Globus pallidus (tissue), 1 donor: ENCODE measurements at regions not wholly inside any gene's neighbourhood (a gene's known extent, or its start where the extent isn't known, plus 50 kb on each side); places are given as distances from the start of the nearest gene placed in this dataset.
"Not testable (repeated sequence)": the region's sequence is repeated elsewhere in the genome, so short reads cannot be mapped to it uniquely, and the experiment has no call there.

Source experiments
- DNase-seq: peaks from one replicate; pipeline ENCODE4 v3.0.0-alpha.2; 2015; ENCODE audit warnings: low spot score

- DNase-seq = not testable (repeated sequence)
These were observed 836.8 kb downstream of the RAPGEF2 start for GRCh38 chr4:159939681-159940080.

GRCh38 chr4:159941076-159941475 lies 838.2 kb downstream of the RAPGEF2 start:
- no peak for DNase-seq

- DNase-seq = no peak
These were observed 841.6 kb downstream of the RAPGEF2 start for GRCh38 chr4:159944477-159944876.

GRCh38 chr4:159946983-159947615 lies 844.2 kb downstream of the RAPGEF2 start:
- DNase-seq = peak; percentile 34

DNA sequence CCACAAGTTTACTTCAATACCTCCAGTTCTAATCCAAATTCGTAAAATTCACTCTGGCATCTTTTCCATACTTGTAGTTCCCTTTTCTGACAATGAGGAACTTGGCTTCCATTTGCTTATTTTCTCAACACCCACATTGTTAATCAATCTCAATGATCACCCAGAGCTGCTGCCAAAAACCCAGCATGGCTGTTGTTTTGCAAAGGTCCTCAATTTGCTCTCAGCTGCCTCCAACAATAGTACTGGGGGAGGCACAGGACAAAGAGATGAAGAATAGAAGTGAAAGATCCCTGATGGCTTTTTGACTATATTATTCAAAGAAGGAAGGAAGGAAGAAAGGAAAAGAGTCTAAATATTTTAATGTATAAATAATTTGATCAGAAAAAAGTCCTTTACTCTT lies 847.8 kb downstream of the RAPGEF2 start:
- DNase-seq = no peak

DNA sequence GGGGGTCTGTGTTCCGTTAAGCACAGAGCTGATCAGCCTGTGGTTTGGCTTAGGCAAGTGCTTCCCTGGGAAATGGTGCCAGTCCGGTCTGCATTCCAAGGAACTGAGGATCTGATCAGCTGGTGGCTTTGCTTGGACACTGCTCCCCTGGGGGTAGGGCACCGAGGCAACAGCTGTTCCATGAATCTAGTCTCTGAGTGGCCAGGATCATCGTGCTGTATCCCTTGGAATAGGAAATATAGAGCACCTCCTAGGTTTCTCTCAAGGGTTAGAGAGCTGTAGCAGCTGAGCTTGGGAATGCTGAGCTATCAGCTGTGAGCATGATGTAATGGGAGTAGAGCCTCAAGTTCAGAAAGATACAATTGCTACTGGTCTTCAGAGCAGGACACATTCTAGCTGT lies 863.9 kb downstream of the RAPGEF2 start:
- DNase-seq = no peak

GRCh38 chr4:159976871-159977482 lies 874.1 kb downstream of the RAPGEF2 start:
- not testable (repeated sequence) for DNase-seq

- DNase-seq = no peak
These were observed 875.2 kb downstream of the RAPGEF2 start for GRCh38 chr4:159977907-159978617.

- no peak for DNase-seq
These were observed 876.5 kb downstream of the RAPGEF2 start for GRCh38 chr4:159979351-159979750.

- no peak for DNase-seq
These were observed 877.1 kb downstream of the RAPGEF2 start for GRCh38 chr4:159979953-159980352.

DNA sequence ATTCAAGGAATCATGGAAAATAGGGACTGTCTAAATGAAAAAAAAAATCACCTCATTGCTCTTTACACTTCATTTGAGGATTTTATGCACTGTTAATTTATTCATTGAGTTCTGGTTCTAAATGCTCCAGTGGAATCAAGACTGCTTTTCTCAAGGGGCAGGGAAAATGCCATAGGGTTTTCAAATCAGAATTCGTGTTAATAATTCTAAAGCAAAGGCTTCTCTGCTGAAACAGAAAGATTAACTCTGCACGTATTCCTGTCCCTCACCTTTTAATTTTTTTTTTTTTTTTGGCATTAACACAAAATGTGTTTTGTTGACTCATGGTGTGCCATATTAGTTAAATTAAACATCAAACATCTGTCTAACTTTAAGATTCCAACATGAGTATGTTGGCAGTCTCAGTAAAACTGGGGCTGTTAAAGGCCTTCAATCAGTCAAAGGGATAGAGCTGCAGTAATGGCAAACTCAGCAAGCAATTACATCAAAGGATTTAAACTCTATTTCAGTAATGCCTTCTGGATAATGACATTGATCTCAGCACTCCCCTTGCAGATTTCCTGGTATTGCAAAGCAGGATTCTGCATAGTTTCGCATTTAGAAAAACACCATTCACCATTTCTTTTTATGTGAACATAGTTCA lies 878.1 kb downstream of the RAPGEF2 start:
- DNase-seq = no peak

DNA sequence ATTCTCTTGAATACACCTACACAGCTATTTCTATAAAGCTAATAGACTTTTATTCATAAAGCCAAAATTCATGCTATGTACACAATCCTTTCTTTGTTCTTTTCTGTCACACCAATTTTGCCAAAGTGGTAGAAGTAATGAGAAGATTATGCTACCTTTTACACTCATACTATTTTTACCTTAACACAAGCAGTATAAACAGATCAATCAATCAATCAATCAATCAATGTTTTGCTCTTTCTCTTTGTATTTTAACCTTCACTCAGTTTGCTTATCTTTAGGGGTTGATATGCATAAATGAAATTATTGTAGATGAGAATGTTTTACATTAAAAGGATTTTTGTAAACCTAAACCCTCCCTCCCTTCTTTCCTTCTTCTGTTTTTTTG lies 878.6 kb downstream of the RAPGEF2 start:
- DNase-seq = no peak

DNA sequence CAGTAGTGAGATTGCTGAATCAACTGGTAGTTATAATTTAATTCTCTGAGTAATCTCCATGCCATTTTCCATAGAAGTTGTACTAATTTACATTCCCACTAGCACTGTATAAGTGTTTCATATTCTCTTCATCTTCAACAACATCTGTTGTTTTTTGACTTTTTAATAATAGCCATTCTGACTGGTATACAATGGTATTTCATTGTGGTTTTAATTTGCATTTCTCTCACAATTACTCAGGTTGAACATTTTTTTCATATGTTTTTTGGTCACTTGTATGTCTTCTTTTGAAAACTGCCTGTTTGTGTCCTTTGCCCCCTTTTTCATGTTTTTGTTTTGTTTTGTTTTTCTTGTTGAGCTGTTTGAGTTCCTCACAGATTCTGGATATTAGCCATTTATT lies 880.2 kb downstream of the RAPGEF2 start:
- no peak for DNase-seq

DNA sequence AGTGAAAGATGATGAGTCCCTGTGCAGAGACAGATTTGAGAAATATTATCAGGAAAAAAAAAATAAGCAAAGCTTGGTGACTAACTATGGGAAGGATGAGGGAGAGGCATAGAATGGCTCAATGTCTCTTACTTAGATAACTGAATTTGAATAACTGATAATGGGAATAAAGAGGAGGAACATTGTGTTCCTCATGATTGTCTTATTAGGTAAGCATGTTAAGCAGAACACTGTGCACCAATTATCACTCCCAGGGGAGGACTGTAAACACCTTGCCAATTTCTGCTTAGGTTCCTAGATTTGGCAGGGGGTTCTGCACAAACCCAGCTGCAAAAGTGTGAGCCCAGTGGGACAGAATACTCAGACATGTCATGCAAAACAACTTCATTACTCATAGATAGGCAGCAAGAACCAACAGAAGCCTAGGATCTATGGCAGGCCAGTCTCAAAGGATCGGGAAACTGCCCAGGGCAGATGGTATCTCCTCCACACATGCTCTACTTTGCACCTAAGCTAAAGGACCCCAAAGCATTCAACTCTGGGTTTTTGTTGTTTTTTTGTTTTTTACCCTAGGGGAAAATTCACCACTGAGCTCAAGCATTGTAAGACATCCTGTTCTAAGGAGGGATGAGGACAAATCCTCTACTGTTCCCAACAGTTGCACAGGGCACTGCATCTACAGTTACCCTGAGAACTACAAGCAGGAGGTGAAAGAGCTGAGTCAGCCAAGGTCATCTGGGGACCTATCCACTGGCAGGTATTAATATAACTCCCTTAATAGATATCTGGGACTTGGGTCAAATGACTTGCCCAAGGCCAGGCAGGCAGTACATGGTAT lies 907.0 kb downstream of the RAPGEF2 start:
- DNase-seq = no peak

DNA sequence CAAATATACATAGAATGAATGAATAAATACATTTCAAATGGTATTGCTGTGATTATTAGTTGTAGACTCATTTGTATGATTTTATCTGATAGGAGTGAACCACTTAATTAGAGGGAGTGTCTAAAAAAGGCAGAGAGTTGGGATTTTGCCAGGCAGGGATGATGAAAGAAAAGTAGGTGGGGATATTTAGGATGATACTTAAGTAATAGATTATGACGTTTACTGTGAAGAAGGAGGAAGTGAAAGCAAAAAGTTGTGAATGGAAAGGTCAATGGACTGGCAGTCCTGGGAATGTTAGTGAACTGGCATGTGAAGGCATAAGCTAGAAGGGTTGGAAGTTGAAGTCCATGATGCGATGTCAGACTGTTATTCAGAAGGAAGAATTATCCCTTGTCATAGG lies 917.1 kb downstream of the RAPGEF2 start:
- no peak for DNase-seq

DNA sequence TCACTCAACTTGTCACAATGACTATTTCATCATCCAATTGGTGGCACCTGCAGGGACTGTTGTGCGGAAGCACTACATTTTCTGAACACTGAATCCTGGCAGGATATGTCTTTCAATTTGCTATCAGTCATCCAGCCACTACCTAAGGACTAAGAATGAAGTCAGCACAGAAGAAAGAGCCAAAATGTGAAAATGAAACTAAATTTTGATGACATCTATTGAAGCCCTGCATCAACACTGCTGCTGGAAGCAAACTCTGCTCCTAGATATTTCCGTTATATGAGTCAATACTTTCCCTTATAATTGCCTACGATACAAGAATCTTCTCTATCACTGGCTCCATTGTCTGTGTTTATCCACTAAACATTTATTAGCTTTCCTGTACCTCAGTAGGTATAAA lies 917.9 kb downstream of the RAPGEF2 start:
- DNase-seq = no peak

DNA sequence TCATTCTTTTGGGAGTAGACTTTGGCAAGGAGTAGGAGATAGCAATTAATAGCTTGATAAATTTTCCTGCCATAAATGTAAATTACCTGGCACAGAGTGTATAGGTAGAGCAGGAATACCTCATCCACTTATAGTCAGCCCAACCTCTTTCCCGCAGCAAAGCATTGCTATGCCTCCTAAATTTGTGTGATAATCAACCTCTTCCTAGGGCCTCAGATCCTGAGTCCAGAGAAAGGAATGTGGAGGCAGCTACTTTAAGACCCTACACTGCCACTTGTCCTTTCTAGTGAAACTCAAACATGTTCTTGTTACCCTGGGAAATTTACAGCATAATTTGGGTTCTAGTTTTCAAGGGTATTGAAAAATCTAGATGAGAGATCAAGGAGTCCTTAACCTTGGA lies 919.0 kb downstream of the RAPGEF2 start:
- DNase-seq = no peak

DNA sequence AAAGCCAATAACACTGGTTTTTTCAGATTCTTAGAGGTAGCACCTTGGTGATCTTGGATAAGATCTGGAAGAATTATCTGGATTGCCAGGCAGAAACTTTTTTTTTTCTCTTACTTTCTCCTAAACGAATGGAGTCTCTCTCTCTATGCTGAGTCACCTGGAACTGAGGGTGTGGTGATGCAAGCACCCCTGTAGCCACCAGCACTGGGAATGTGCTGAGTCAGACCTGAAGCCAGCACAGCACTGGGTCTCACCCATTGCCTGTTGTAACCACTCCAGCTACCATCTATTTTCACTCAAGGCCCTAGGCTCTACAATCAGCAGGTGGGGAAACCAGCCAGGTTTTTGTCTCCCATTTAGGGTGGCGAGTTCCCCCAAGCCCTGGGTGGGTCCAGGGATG lies 923.8 kb downstream of the RAPGEF2 start:
- DNase-seq = no peak

- no peak for DNase-seq
These were observed 931.6 kb downstream of the RAPGEF2 start for GRCh38 chr4:160034501-160034900.

DNA sequence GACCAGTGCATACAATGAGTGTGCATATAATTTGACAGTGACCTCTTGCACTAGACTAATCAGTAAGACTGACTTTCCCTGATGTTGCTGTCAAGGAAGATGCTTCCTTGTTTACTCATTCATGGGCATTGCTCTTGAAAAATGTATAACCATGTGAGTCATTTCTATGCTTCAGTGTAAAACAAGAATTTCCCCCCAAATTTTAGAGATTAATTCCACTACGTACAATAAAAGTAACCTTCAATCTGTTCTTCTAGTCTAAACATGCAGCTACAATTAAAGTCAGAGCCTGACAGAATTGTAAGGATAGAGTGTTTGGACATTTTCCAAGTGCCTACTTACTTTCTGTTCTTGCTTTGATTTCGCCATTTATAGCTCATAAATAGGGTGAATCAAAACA lies 935.7 kb downstream of the RAPGEF2 start:
- DNase-seq = no peak

GRCh38 chr4:160044693-160045092 lies 941.8 kb downstream of the RAPGEF2 start:
- DNase-seq = no peak
